GM12892 (cell line): ENCODE measurements at regions not wholly inside any gene's neighbourhood (a gene's known extent, or its start where the extent isn't known, plus 50 kb on each side); places are given as distances from the start of the nearest gene placed in this dataset.

Source experiments
- POLR2A ChIP-seq: IDR thresholded peaks from 2 replicates; pipeline ENCODE4 v1.6.1; 2011; ENCODE audit warnings: low read depth, low read length, control low read depth
- POLR2AphosphoS5 ChIP-seq: IDR thresholded peaks from 2 replicates; pipeline ENCODE4 v1.6.1; 2011; ENCODE audit warnings: low read depth, low read length, control low read depth

DNA sequence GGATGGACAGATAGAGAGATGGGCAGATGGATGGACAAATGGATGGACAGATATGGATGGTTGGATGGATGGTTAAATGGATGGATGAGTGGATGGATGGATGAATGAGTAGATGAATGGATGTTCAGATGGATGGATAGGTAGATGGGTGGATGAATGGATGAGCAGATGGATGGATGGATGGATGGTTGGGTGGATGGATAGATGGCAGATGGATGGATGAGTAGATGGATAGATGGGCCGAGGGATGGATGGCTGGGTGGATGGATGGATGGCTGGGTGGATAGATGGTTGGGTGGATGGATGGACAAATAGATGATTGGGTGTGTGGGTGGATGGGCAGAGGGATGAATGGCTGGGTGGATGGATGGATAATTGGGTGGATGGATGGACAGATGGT lies 98.9 kb upstream of the OTOS start:
- TF ChIP-seq POLR2A: no peak
- TF ChIP-seq POLR2AphosphoS5: no peak
